CD14-positive monocyte (primary cell): ENCODE measurements at regions not wholly inside any gene's neighbourhood (a gene's known extent, or its start where the extent isn't known, plus 50 kb on each side); places are given as distances from the start of the nearest gene placed in this dataset.

Experiments used
- DNase-seq, 3 donors: peaks; one replicate each; pipeline ENCODE4 v3.0.0-alpha.2; 2011 to 2022
- H2AFZ ChIP-seq: 2 replicates; pipeline ENCODE4 v1.6.0; 2012; ENCODE audit warnings: mild to moderate bottlenecking, low read depth, low read length, inconsistent platforms; ENCODE audit not compliant: insufficient read depth, poor library complexity, severe bottlenecking
- H3K27ac ChIP-seq, 2 donors: 1 replicate in 1 of 2; 2 replicates in 1 of 2; pipeline ENCODE4 v1.5.1; 2012 to 2013; ENCODE audit warnings: low read length in 2 of 2, control low read depth in 1 of 2, inconsistent platforms in 1 of 2, low read depth in 1 of 2, mild to moderate bottlenecking in 1 of 2
- H3K27me3 ChIP-seq, 2 donors: one replicate each; pipeline versions ENCODE4 v1.6.0 to v1.6.1; 2011 to 2013; ENCODE audit warnings: low read length in 2 of 2; ENCODE audit not compliant: control insufficient read depth in 2 of 2, insufficient read depth in 2 of 2
- H3K36me3 ChIP-seq, 2 donors: replicated peaks in 1 of 2; 1 replicate in 1 of 2; 2 replicates in 1 of 2; pipeline versions ENCODE4 v1.5.1 to v1.6.1; 2012 to 2013; ENCODE audit warnings: low read length in 2 of 2, control low read depth in 1 of 2, inconsistent platforms in 1 of 2, mild to moderate bottlenecking in 1 of 2; ENCODE audit not compliant: insufficient read depth in 2 of 2, control insufficient read depth in 1 of 2
- H3K4me1 ChIP-seq, 2 donors: 1 replicate in 1 of 2; 2 replicates in 1 of 2; pipeline versions ENCODE4 v1.5.1 to v1.6.1; 2012 to 2013; ENCODE audit warnings: low read length in 2 of 2, control low read depth in 1 of 2, inconsistent platforms in 1 of 2, mild to moderate bottlenecking in 1 of 2, moderate library complexity in 1 of 2; ENCODE audit not compliant: insufficient read depth in 2 of 2, control insufficient read depth in 1 of 2
- H3K4me2 ChIP-seq: replicated peaks from 2 replicates; pipeline ENCODE3; 2012; ENCODE audit warnings: low read length, moderate library complexity, mild to moderate bottlenecking; ENCODE audit not compliant: poor library complexity, severe bottlenecking; ENCODE audit errors: extremely low read depth
- H3K4me3 ChIP-seq, 3 experiments: fragments of 200-600 bp in 1 of 3; sonication (generic) in 1 of 3; replicated peaks in 1 of 3; 1 replicate in 2 of 3; 2 replicates in 1 of 3; pipeline ENCODE4 v1.5.1; 2011 to 2013; ENCODE audit warnings: low read length in 3 of 3, mild to moderate bottlenecking in 3 of 3, control low read depth in 2 of 3, low read depth in 2 of 3, inconsistent platforms in 1 of 3, moderate library complexity in 1 of 3
- H3K79me2 ChIP-seq: 2 replicates; pipeline ENCODE4 v1.6.0; 2012; ENCODE audit warnings: mild to moderate bottlenecking, control low read depth, inconsistent platforms, low read length, moderate library complexity; ENCODE audit not compliant: insufficient read depth
- H3K9ac ChIP-seq: 2 replicates; pipeline ENCODE4 v1.6.0; 2017; ENCODE audit warnings: low read length, mild to moderate bottlenecking; ENCODE audit not compliant: insufficient read depth, poor library complexity, severe bottlenecking
- H3K9me3 ChIP-seq, 2 donors: replicated peaks in 1 of 2; 1 replicate in 1 of 2; 2 replicates in 1 of 2; pipeline versions ENCODE4 v1.5.1 to v1.6.1; 2012 to 2013; ENCODE audit warnings: low read length in 2 of 2, control low read depth in 1 of 2; ENCODE audit not compliant: control insufficient read depth in 1 of 2, insufficient read depth in 1 of 2
- H4K20me1 ChIP-seq: 2 replicates; pipeline ENCODE4 v1.6.0; 2012; ENCODE audit warnings: mild to moderate bottlenecking, low read length, control low read depth, moderate library complexity; ENCODE audit not compliant: insufficient read depth
- H3K27ac Mint-ChIP-seq, 7 donors: one replicate each; pipeline ENCODE4 v1.8.0; 2020; ENCODE audit warnings: mild to moderate bottlenecking in 7 of 7, mixed read lengths in 7 of 7, moderate library complexity in 6 of 7, inconsistent platforms in 2 of 7
- H3K27me3 Mint-ChIP-seq, 3 donors: one replicate each; pipeline ENCODE4 v1.8.0; 2021 to 2022; ENCODE audit warnings: low read depth in 3 of 3, mild to moderate bottlenecking in 3 of 3, mixed read lengths in 3 of 3, moderate library complexity in 3 of 3, inconsistent platforms in 1 of 3
- H3K36me3 Mint-ChIP-seq, 2 donors: one replicate each; pipeline ENCODE4 v1.8.0; 2020; ENCODE audit warnings: mixed read lengths in 2 of 2, inconsistent platforms in 1 of 2, mild to moderate bottlenecking in 1 of 2
- H3K4me1 Mint-ChIP-seq: one replicate; pipeline ENCODE4 v1.8.0; 2020; ENCODE audit warnings: mild to moderate bottlenecking, mixed read lengths
- H3K4me3 Mint-ChIP-seq, 2 donors: one replicate each; pipeline ENCODE4 v1.8.0; 2020; ENCODE audit warnings: mild to moderate bottlenecking in 2 of 2, mixed read lengths in 2 of 2, moderate library complexity in 1 of 2
- H3K9me3 Mint-ChIP-seq, 7 donors: one replicate each; pipeline ENCODE4 v1.8.0; 2020 to 2022; ENCODE audit warnings: mixed read lengths in 7 of 7, mild to moderate bottlenecking in 6 of 7, moderate library complexity in 6 of 7, inconsistent platforms in 2 of 7
- WGBS: methylation state at CpG from one replicate; pipeline ENCODE4 v1.1.5; 2013; ENCODE audit warnings: missing lambda C conversion rate; ENCODE audit not compliant: insufficient coverage; 5-methylcytosine and 5-hydroxymethylcytosine counted together
- intact Hi-C, 2 donors: fragments of 100-400 bp; cut with micrococcal nuclease; formaldehyde crosslinking; loops; one replicate each; pipeline versions ENCODE4 v1.15.0 to v1.15.1; 2023
- TF ChIP-seq, protein P1 (sequence below): fragments of 200-600 bp; IDR thresholded peaks from one replicate; pipeline ENCODE4 v1.8.0; 2022; ENCODE audit warnings: antibody characterized with exemption, mild to moderate bottlenecking

GRCh38 chr17:83154311-83155127 lies 75.1 kb downstream of the METRNL start:
- Mint-ChIP-seq H3K4me3 (peak overlapping the region; percentile 21 to 39), H3K36me3 (peaks cover 21 to 22% of the 10 kb centered on the region in 2 donors), H3K9me3 (peaks cover 0 to 11% (median 2%) of the 10 kb centered on the region in 7 donors), H3K27me3 (peaks cover 0 to 9% (median 5%) of the 10 kb centered on the region in 3 donors), H3K4me1 (peaks cover 53% of the 10 kb centered on the region), H3K27ac (peak overlapping the region; percentile 43 to 97 (median 95))
- peak overlapping the region; percentile 24 for H3K9ac ChIP-seq
- TF ChIP-seq, protein P1, sequence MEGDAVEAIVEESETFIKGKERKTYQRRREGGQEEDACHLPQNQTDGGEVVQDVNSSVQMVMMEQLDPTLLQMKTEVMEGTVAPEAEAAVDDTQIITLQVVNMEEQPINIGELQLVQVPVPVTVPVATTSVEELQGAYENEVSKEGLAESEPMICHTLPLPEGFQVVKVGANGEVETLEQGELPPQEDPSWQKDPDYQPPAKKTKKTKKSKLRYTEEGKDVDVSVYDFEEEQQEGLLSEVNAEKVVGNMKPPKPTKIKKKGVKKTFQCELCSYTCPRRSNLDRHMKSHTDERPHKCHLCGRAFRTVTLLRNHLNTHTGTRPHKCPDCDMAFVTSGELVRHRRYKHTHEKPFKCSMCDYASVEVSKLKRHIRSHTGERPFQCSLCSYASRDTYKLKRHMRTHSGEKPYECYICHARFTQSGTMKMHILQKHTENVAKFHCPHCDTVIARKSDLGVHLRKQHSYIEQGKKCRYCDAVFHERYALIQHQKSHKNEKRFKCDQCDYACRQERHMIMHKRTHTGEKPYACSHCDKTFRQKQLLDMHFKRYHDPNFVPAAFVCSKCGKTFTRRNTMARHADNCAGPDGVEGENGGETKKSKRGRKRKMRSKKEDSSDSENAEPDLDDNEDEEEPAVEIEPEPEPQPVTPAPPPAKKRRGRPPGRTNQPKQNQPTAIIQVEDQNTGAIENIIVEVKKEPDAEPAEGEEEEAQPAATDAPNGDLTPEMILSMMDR = no peak
- H3K4me2 ChIP-seq = no peak overlapping the region
- H3K9me3 ChIP-seq = no peaks in the 10 kb centered on the region
- peak overlapping the region in 1 of 3 experiments; percentile 21 for H3K4me3 ChIP-seq
- peak overlapping the region in 1 of 2 donors; percentile 82 for H3K27ac ChIP-seq
- peaks cover 39 to 40% of the 10 kb centered on the region in 2 donors for H3K4me1 ChIP-seq
- H2AFZ ChIP-seq = no peak overlapping the region
- H3K79me2 ChIP-seq = no peaks in the 10 kb centered on the region
- intact Hi-C loops = loop anchor here (2.0 to 5.0 kb wide), 2 partner anchors 32 to 48 kb away; no protein-coding TSS in a partner anchor
- 87% methylated on average over 5 of the region's 9 CpGs for whole genome bisulfite sequencing
- H3K36me3 ChIP-seq = no peaks in the 10 kb centered on the region
- DNase-seq = no peak
- no peaks in the 10 kb centered on the region for H3K27me3 ChIP-seq
- no peaks in the 10 kb centered on the region for H4K20me1 ChIP-seq

- H3K9me3 ChIP-seq = no peaks in the 10 kb centered on the region
- H2AFZ ChIP-seq = no peak overlapping the region
- H3K4me3 ChIP-seq = peak overlapping the region in 1 of 3 experiments; percentile 21
- TF ChIP-seq, protein P1 = no peak
- Mint-ChIP-seq H3K9me3 (peaks cover 0 to 11% (median 2%) of the 10 kb centered on the region in 7 donors), H3K27ac (peak overlapping the region; percentile 43 to 97 (median 95)), H3K36me3 (peaks cover 21 to 22% of the 10 kb centered on the region in 2 donors), H3K27me3 (peaks cover 4 to 10% (median 9%) of the 10 kb centered on the region in 3 donors), H3K4me3 (peak overlapping the region; percentile 65 to 73), H3K4me1 (peaks cover 49% of the 10 kb centered on the region)
- peak; percentile 93 to 97 (median 95) for DNase-seq
- H3K9ac ChIP-seq = peak overlapping the region; percentile 24
- H3K4me2 ChIP-seq = peak overlapping the region; percentile 13
- no peaks in the 10 kb centered on the region for H3K36me3 ChIP-seq
- WGBS = 57% methylated on average over 21 of the region's 32 CpGs
- H3K79me2 ChIP-seq = no peaks in the 10 kb centered on the region
- H3K27ac ChIP-seq = peak overlapping the region; percentile 49 to 74
- H3K27me3 ChIP-seq = no peaks in the 10 kb centered on the region
- peaks cover 39 to 40% of the 10 kb centered on the region in 2 donors for H3K4me1 ChIP-seq
- no peaks in the 10 kb centered on the region for H4K20me1 ChIP-seq
- intact Hi-C loops = loop anchor here (2.0 to 5.0 kb wide), 2 partner anchors 33 to 47 kb away; no protein-coding TSS in a partner anchor
These were observed 76.0 kb downstream of the METRNL start for GRCh38 chr17:83155128-83156121.
